22Rv1 (cell line): ENCODE measurements at regions not wholly inside any gene's neighbourhood (a gene's known extent, or its start where the extent isn't known, plus 50 kb on each side); places are given as distances from the start of the nearest gene placed in this dataset.
A peak's percentile ranks its signal among the peaks of the same experiment; 100 is the strongest.

ENCODE experiments used
- H3K27ac ChIP-seq: fragments of 450-650 bp; 2 replicates; pipeline ENCODE4 v1.5.1; 2017
- CTCF ChIP-seq: fragments of 450-650 bp; IDR thresholded peaks from 2 replicates; pipeline ENCODE4 v1.5.1; 2017; ENCODE audit warnings: mild to moderate bottlenecking
- ZFX ChIP-seq: fragments of 450-650 bp; IDR thresholded peaks from 2 replicates; pipeline ENCODE4 v1.6.1; 2017; ENCODE audit warnings: antibody characterized with exemption, borderline replicate concordance

- TF ChIP-seq ZFX (no peak), CTCF (no peak)
- no peak overlapping the region for H3K27ac ChIP-seq
These were observed 110.1 kb upstream of the BTG1 start for GRCh38 chr12:92255741-92256140.

GRCh38 chr12:92253301-92253700 is 107.7 kb upstream of the BTG1 start:
- H3K27ac ChIP-seq, result no peak overlapping the region
- TF ChIP-seq ZFX (no peak), CTCF (no peak)

DNA sequence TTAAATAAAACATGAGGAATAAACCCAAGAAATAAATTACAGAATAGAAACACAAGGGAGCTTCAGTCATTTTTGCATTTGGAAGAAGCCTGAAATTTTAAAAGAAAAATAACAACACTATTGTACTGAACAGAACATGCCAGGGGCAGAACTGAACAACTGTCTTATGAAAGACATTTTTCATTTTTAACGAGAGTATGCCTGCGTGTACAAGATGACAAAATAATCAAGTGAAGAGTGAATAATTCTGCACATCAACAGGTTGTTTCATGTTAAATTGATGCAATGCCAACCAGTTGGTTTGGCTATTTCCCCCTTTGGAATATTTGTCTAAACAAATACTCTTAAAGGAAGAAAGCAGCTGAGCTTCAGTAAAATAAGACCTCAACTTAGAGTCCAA is 103.3 kb upstream of the BTG1 start:
- TF ChIP-seq CTCF (no peak), ZFX (no peak)
- no peak overlapping the region for H3K27ac ChIP-seq

DNA sequence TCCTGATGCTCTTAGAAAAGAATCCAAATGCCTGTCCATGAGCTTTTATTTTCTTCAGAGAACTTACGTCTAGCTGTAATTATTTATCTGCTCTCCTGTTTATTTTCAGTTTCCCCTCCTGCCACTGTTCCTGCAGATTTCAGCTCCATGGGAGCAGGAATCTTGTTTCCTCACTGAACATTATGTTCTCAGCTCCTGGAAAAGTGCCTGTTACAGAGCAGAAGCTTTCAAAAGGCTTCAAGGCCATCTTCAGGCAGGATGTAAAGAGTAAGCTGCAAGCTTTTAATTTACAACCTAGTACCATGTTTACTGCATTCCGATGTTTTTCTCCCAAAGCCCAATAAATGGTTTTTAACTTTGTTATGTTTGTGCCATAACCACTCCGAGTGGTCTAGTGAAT is 98.4 kb upstream of the BTG1 start:
- peak; percentile 44 for TF ChIP-seq CTCF
- TF ChIP-seq ZFX, result no peak
- H3K27ac ChIP-seq, result peak overlapping the region; percentile 47

GRCh38 chr12:92242907-92243306 is 97.3 kb upstream of the BTG1 start:
- H3K27ac ChIP-seq, result no peak overlapping the region
- TF ChIP-seq ZFX (no peak), CTCF (no peak)

DNA sequence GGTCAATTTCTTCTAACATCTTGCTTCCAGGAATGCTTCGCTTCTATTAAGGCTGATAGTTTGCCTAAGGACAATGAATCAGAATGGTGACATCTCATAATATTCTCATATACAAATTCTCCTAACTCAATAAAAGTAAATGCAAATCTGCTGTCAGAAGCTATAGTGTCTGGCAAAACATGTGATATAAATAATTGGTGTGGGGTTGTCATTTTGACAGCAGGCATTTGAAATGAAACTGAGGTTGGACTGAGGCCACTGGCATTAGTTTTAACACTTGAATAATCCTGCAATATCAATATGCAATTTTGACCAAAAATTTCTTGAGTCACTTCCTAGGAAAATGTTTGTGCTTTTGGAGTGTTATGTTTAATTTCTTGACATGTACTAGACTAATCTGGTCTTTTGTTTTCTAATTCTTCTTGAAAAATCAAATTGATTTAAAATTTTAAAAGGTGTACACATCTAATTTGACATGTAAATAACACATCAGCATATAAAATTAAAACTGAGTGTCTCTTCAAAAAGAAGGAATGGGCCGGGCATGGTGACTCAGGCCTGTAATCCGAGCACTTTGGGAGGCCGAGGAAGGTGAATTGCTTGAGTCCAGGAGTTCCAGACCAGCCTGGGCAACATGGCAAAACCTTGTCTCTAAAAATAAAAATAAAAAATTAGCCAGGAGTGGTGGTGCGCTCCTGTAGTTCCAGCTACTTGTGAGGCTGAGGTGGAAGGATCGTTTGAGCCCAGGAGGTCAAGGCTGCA is 92.3 kb upstream of the BTG1 start:
- no peak for TF ChIP-seq CTCF
- no peak for TF ChIP-seq ZFX

DNA sequence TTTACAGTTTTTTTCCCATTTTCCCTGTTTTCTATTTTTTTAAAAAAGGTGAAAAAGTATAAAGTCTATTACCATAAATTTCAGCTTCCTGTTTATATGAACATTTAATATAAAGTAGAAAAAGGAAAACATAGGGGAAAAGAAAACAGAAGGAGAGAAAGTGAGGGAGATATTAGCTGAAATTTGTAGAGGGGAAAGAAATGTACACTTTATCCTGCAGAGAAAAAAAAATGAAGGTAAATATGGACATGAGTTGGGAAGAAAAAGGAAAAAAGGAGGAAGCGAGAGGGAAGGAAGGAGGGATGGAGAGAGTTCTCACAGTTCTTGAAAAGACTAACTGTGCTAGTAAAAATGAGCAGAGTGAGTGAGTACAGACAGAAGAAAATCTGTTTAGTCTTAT is 91.6 kb upstream of the BTG1 start:
- no peak for TF ChIP-seq ZFX
- no peak for TF ChIP-seq CTCF
- H3K27ac ChIP-seq, result no peak overlapping the region

More for the DNA sequence above, 92.3 kb upstream of the BTG1 start:
- no peak overlapping the region for H3K27ac ChIP-seq
